Choroid plexus epithelial cell (primary cell): ENCODE measurements at regions not wholly inside any gene's neighbourhood (a gene's known extent, or its start where the extent isn't known, plus 50 kb on each side); places are given as distances from the start of the nearest gene placed in this dataset.

Experiments used
- DNase-seq: peaks from one replicate; pipeline ENCODE4 v3.0.0-alpha.2; 2010; ENCODE audit warnings: low read depth
- H3K4me3 ChIP-seq: 2 replicates; pipeline ENCODE4 v1.5.1; 2011; ENCODE audit warnings: low read depth, mild to moderate bottlenecking, control low read depth, low read length, moderate library complexity
- CTCF ChIP-seq: conservative IDR thresholded peaks from 2 replicates; pipeline ENCODE4 v1.5.1; 2011; ENCODE audit warnings: low read depth, mild to moderate bottlenecking, control low read depth, inconsistent platforms, low read length, moderate library complexity

GRCh38 chr13:70424428-70424827 is 316.2 kb upstream of the KLHL1 start:
- no peak for DNase-seq
- no peak overlapping the region for H3K4me3 ChIP-seq
- TF ChIP-seq CTCF: no peak

- TF ChIP-seq CTCF: no peak
- DNase-seq: no peak
- H3K4me3 ChIP-seq: no peak overlapping the region
These were observed 306.9 kb upstream of the KLHL1 start for GRCh38 chr13:70415136-70415535.

- TF ChIP-seq CTCF: no peak
- H3K4me3 ChIP-seq: no peak overlapping the region
- peak; percentile 8 for DNase-seq
These were observed 300.6 kb upstream of the KLHL1 start for GRCh38 chr13:70408865-70409264.

GRCh38 chr13:70407486-70407885 is 299.2 kb upstream of the KLHL1 start:
- no peak for TF ChIP-seq CTCF
- no peak overlapping the region for H3K4me3 ChIP-seq
- DNase-seq: peak; percentile 5

GRCh38 chr13:70405266-70405665 is 297.0 kb upstream of the KLHL1 start:
- no peak for DNase-seq
- no peak overlapping the region for H3K4me3 ChIP-seq
- TF ChIP-seq CTCF: no peak

- no peak overlapping the region for H3K4me3 ChIP-seq
- no peak for TF ChIP-seq CTCF
- DNase-seq: no peak
These were observed 285.8 kb upstream of the KLHL1 start for GRCh38 chr13:70394031-70394548.

- no peak overlapping the region for H3K4me3 ChIP-seq
- no peak for TF ChIP-seq CTCF
- no peak for DNase-seq
These were observed 283.4 kb upstream of the KLHL1 start for GRCh38 chr13:70391678-70392077.
